Endothelial cell (in vitro differentiated cells): ENCODE measurements at regions not wholly inside any gene's neighbourhood (a gene's known extent, or its start where the extent isn't known, plus 50 kb on each side); places are given as distances from the start of the nearest gene placed in this dataset.
"Not testable (repeated sequence)": the region's sequence is repeated elsewhere in the genome, so short reads cannot be mapped to it uniquely, and the experiment has no call there.

ENCODE experiments used
- DNase-seq: peaks from one replicate; pipeline ENCODE4 v3.0.0; 2021; ENCODE audit warnings: low spot score
- H3K27ac Mint-ChIP-seq: one replicate; pipeline ENCODE4 v1.8.0; 2021; ENCODE audit warnings: mixed read lengths, inconsistent platforms; ENCODE audit not compliant: unreplicated experiment
- H3K27me3 Mint-ChIP-seq: one replicate; pipeline ENCODE4 v1.8.0; 2021; ENCODE audit warnings: mild to moderate bottlenecking, moderate library complexity, mixed read lengths, inconsistent platforms; ENCODE audit not compliant: unreplicated experiment
- H3K36me3 Mint-ChIP-seq: one replicate; pipeline ENCODE4 v1.8.0; 2021; ENCODE audit warnings: mild to moderate bottlenecking, low read depth, mixed read lengths, inconsistent platforms; ENCODE audit not compliant: unreplicated experiment
- H3K4me1 Mint-ChIP-seq: one replicate; pipeline ENCODE4 v1.8.0; 2021; ENCODE audit warnings: mild to moderate bottlenecking, mixed read lengths, inconsistent platforms; ENCODE audit not compliant: unreplicated experiment
- H3K4me3 Mint-ChIP-seq: one replicate; pipeline ENCODE4 v1.8.0; 2021; ENCODE audit warnings: mild to moderate bottlenecking, mixed read lengths, inconsistent platforms; ENCODE audit not compliant: unreplicated experiment
- H3K9me3 Mint-ChIP-seq: one replicate; pipeline ENCODE4 v1.8.0; 2021; ENCODE audit warnings: mixed read lengths, inconsistent platforms; ENCODE audit not compliant: unreplicated experiment
- TF ChIP-seq, protein P1 (sequence below): fragments of 200-600 bp; sonication (generic); IDR thresholded peaks from one replicate; pipeline ENCODE4 v1.5.0; 2021; ENCODE audit warnings: antibody characterized with exemption; ENCODE audit not compliant: unreplicated experiment

DNA sequence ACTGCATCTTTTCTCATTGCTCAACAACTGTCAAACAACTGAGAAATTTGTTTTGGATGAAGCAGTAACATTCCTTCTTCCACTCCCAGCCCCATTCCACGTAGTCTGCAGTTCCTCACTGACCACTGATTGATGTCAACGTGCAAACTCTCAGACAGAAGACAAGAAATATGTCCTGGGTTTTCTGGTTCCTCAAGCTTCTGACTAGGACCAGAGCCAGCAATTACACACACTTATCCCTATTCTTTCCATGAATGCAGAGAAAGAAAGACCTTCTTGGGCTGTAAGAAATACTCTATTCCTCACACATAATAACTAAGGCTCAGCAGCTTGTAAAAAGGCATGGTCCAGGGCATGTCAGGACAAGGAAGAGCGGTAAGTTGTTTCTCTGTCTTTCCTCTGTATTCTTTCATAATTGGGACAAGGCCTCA is 790.1 kb upstream of the SLC35B3 start:
- H3K9me3 Mint-ChIP-seq, result no peaks in the 10 kb centered on the region
- TF ChIP-seq, protein P1, sequence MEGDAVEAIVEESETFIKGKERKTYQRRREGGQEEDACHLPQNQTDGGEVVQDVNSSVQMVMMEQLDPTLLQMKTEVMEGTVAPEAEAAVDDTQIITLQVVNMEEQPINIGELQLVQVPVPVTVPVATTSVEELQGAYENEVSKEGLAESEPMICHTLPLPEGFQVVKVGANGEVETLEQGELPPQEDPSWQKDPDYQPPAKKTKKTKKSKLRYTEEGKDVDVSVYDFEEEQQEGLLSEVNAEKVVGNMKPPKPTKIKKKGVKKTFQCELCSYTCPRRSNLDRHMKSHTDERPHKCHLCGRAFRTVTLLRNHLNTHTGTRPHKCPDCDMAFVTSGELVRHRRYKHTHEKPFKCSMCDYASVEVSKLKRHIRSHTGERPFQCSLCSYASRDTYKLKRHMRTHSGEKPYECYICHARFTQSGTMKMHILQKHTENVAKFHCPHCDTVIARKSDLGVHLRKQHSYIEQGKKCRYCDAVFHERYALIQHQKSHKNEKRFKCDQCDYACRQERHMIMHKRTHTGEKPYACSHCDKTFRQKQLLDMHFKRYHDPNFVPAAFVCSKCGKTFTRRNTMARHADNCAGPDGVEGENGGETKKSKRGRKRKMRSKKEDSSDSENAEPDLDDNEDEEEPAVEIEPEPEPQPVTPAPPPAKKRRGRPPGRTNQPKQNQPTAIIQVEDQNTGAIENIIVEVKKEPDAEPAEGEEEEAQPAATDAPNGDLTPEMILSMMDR, result no peak
- no peaks in the 10 kb centered on the region for H3K4me1 Mint-ChIP-seq
- no peaks in the 10 kb centered on the region for H3K27me3 Mint-ChIP-seq
- H3K4me3 Mint-ChIP-seq, result no peak overlapping the region
- H3K36me3 Mint-ChIP-seq, result no peaks in the 10 kb centered on the region
- no peak for DNase-seq
- H3K27ac Mint-ChIP-seq, result no peak overlapping the region

DNA sequence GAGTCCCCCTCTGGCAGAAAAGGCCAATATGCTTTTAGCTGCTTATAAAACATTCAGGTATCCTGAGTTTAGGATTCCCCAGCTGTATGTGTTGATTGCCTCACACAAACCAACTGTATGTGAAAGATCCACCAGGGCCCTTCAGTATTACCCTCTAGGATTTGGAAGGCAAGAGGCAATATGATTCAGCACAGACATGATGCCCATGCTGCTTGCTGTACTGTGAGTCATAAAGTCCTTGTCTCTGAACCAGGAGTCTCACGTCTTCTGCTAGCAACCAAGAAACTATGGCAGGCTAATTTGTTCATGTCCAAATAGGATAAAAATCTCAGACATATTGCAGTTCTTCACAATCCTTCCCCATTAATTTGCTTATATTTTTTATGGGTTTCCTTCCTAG is 789.2 kb upstream of the SLC35B3 start:
- H3K4me1 Mint-ChIP-seq, result no peaks in the 10 kb centered on the region
- H3K36me3 Mint-ChIP-seq, result no peaks in the 10 kb centered on the region
- TF ChIP-seq, protein P1, result no peak
- H3K27me3 Mint-ChIP-seq, result no peaks in the 10 kb centered on the region
- H3K4me3 Mint-ChIP-seq, result no peak overlapping the region
- H3K27ac Mint-ChIP-seq, result no peak overlapping the region
- no peak for DNase-seq
- H3K9me3 Mint-ChIP-seq, result no peaks in the 10 kb centered on the region

DNA sequence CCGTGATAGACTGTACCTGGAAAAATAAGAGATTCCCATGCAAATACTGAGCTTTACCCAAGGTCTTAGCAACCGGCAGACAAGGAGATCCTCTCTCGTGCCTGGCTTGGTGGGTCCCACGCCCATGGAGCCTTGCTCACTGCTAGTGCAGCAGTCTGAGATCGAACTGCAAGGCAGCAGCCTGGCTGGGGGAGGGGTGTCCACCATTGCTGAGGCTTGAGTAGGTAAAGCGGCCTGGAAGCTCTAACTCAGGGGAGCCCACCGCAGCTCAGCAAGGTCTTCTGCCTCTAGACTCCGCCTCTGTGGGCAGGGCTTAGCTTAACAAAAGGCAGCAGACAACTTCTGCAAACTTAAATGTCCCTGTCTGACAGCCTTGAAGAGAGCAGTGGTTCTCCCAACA is 778.4 kb upstream of the SLC35B3 start:
- not testable (repeated sequence) for H3K27me3 Mint-ChIP-seq, H3K9me3 Mint-ChIP-seq, H3K36me3 Mint-ChIP-seq, DNase-seq, H3K27ac Mint-ChIP-seq, H3K4me1 Mint-ChIP-seq, H3K4me3 Mint-ChIP-seq

DNA sequence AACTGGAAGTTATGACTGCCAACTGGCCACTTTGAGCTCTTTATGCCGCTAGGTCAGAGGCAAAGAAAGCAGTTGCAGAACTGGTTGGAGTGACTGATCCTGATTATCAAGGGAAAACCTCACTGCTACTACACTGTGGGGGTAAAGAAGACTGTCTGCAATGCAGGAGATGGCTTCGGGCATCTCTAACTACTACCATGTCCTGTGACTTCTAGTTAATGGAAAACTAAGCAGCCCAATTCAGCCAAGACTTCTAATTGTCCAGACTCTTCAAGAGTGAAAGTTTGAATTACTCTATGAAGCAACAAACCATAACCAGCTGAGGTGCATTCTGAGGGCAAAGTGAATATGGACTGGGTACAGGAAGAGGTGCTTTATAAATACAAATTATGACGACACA is 773.6 kb upstream of the SLC35B3 start:
- H3K9me3 Mint-ChIP-seq, result no peaks in the 10 kb centered on the region
- H3K27me3 Mint-ChIP-seq, result no peaks in the 10 kb centered on the region
- DNase-seq, result no peak
- no peak overlapping the region for H3K4me3 Mint-ChIP-seq
- TF ChIP-seq, protein P1, result no peak
- H3K4me1 Mint-ChIP-seq, result no peaks in the 10 kb centered on the region
- H3K36me3 Mint-ChIP-seq, result no peaks in the 10 kb centered on the region
- no peak overlapping the region for H3K27ac Mint-ChIP-seq

DNA sequence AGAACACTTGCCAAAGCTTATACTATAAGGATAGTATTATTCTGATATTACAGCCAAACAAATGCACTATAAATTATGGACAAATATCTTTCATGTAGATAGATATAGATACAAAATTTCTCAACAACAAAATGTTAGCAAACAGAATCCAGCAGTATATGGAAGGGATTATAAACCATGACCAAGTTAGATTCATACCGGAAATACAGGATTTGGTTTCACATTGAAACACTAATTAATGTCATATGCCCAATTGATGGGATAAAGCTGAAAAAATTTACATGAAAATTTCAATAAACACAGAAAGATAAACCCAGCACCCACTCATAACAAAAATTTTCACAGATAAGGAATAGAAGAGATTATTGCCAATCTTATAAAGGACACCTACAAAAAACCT is 770.3 kb upstream of the SLC35B3 start:
- DNase-seq, result no peak
- H3K4me3 Mint-ChIP-seq, result no peak overlapping the region
- no peaks in the 10 kb centered on the region for H3K36me3 Mint-ChIP-seq
- H3K9me3 Mint-ChIP-seq, result no peaks in the 10 kb centered on the region
- TF ChIP-seq, protein P1, result no peak
- no peaks in the 10 kb centered on the region for H3K27me3 Mint-ChIP-seq
- H3K27ac Mint-ChIP-seq, result no peak overlapping the region
- no peaks in the 10 kb centered on the region for H3K4me1 Mint-ChIP-seq

DNA sequence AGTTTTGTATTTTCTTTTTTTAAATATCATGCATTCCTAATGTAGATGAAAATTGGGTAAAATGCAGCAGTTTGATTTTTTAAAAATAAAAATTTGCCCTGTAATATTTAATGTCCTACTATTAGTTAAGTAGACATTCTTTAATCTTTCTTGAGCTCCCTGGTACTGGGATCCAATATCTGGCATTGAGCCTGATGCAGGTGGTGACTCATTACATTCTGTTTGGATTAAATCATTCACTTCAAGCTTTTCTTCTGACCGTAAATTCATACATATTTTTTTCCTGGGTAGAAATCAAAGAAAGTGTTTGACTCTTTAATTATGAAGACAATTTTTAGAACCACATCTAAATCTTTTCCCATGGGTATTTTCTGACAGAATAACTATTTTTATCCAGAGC is 768.8 kb upstream of the SLC35B3 start:
- no peak for DNase-seq
- Mint-ChIP-seq H3K27ac (no peak overlapping the region), H3K36me3 (no peaks in the 10 kb centered on the region), H3K9me3 (no peaks in the 10 kb centered on the region), H3K4me3 (no peak overlapping the region), H3K4me1 (no peaks in the 10 kb centered on the region), H3K27me3 (no peaks in the 10 kb centered on the region)
- TF ChIP-seq, protein P1, result no peak
